Liver (tissue), 8 donors: ENCODE measurements at regions not wholly inside any gene's neighbourhood (a gene's known extent, or its start where the extent isn't known, plus 50 kb on each side); places are given as distances from the start of the nearest gene placed in this dataset.

Source experiments
- DNase-seq: peaks from one replicate; pipeline ENCODE4 v3.0.0-alpha.2; 2017; ENCODE audit warnings: low spot score
- H3K27ac ChIP-seq, 2 donors: one replicate each; pipeline ENCODE4 v1.7.0; 2013; ENCODE audit warnings: inconsistent platforms in 2 of 2, low read length in 2 of 2, control low read depth in 1 of 2, low read depth in 1 of 2, mild to moderate bottlenecking in 1 of 2
- H3K27me3 ChIP-seq, 4 donors: one replicate each; pipeline versions ENCODE4 v1.6.1 to v1.7.0; 2013; ENCODE audit warnings: low read length in 3 of 4, inconsistent platforms in 1 of 4, mild to moderate bottlenecking in 1 of 4, moderate library complexity in 1 of 4; ENCODE audit not compliant: control insufficient read depth in 4 of 4, insufficient read depth in 4 of 4
- H3K36me3 ChIP-seq, 4 donors: one replicate each; pipeline versions ENCODE4 v1.6.1 to v1.7.0; 2013; ENCODE audit warnings: low read length in 3 of 4, mild to moderate bottlenecking in 3 of 4, low read depth in 1 of 4, moderate library complexity in 1 of 4; ENCODE audit not compliant: control insufficient read depth in 4 of 4, insufficient read depth in 3 of 4
- H3K4me1 ChIP-seq, 4 donors: one replicate each; pipeline versions ENCODE4 v1.6.1 to v1.7.0; 2013; ENCODE audit warnings: low read length in 3 of 4, mild to moderate bottlenecking in 3 of 4, moderate library complexity in 1 of 4; ENCODE audit not compliant: control insufficient read depth in 4 of 4, insufficient read depth in 4 of 4
- H3K4me3 ChIP-seq, 3 donors: one replicate each; pipeline versions ENCODE4 v1.6.1 to v1.7.0; 2013; ENCODE audit warnings: low read length in 3 of 3, control low read depth in 1 of 3, low read depth in 1 of 3, mild to moderate bottlenecking in 1 of 3
- H3K9ac ChIP-seq, 2 donors: one replicate each; pipeline ENCODE4 v1.7.0; 2013; ENCODE audit warnings: low read length in 2 of 2, mild to moderate bottlenecking in 2 of 2, moderate library complexity in 2 of 2, control low read depth in 1 of 2, low read depth in 1 of 2
- H3K9me3 ChIP-seq, 4 donors: one replicate each; pipeline versions ENCODE4 v1.6.1 to v1.7.0; 2013; ENCODE audit warnings: low read length in 3 of 4; ENCODE audit not compliant: control insufficient read depth in 4 of 4
- ATF3 ChIP-seq: IDR thresholded peaks from 2 replicates; pipeline ENCODE4 v1.6.1; 2016; ENCODE audit warnings: antibody characterized with exemption
- CTCF ChIP-seq: fragments of 150-350 bp; IDR thresholded peaks from 2 replicates; pipeline ENCODE4 v1.5.1; 2017; ENCODE audit warnings: improper control_type of control experiment, low read depth, low read length; ENCODE audit not compliant: missing input control
- EGR1 ChIP-seq, 2 donors: IDR thresholded peaks; 2 replicates each; pipeline ENCODE4 v1.6.1; 2016 to 2018; ENCODE audit warnings: antibody characterized with exemption in 2 of 2, low read depth in 2 of 2
- FOXA1 ChIP-seq: IDR thresholded peaks from 2 replicates; pipeline ENCODE4 v1.6.1; 2016; ENCODE audit warnings: antibody characterized with exemption
- FOXA2 ChIP-seq: IDR thresholded peaks from 2 replicates; pipeline ENCODE4 v1.6.1; 2016; ENCODE audit warnings: antibody characterized with exemption
- GABPA ChIP-seq, 2 donors: IDR thresholded peaks in 1 of 2; conservative IDR thresholded peaks in 1 of 2; 2 replicates each; pipeline ENCODE4 v1.6.1; 2016; ENCODE audit warnings: antibody characterized with exemption in 2 of 2, mild to moderate bottlenecking in 1 of 2, moderate library complexity in 1 of 2
- HNF4A ChIP-seq, 2 donors: conservative IDR thresholded peaks; 2 replicates each; pipeline ENCODE4 v1.6.1; 2016; ENCODE audit warnings: antibody characterized with exemption in 2 of 2, mild to moderate bottlenecking in 2 of 2
- HNF4G ChIP-seq: IDR thresholded peaks from 2 replicates; pipeline ENCODE4 v1.6.1; 2016; ENCODE audit warnings: antibody characterized with exemption
- JUND ChIP-seq, 2 donors: IDR thresholded peaks; 2 replicates each; pipeline ENCODE4 v1.6.1; 2016; ENCODE audit warnings: antibody characterized with exemption in 2 of 2
- MAX ChIP-seq: IDR thresholded peaks from 2 replicates; pipeline ENCODE4 v1.6.1; 2016; ENCODE audit warnings: antibody characterized with exemption
- NR2F2 ChIP-seq: IDR thresholded peaks from 2 replicates; pipeline ENCODE4 v1.6.1; 2016; ENCODE audit warnings: antibody characterized with exemption
- RAD21 ChIP-seq, 2 donors: IDR thresholded peaks; 2 replicates each; pipeline ENCODE4 v1.6.1; 2016; ENCODE audit warnings: antibody characterized with exemption in 2 of 2, mild to moderate bottlenecking in 2 of 2
- REST ChIP-seq: IDR thresholded peaks from 2 replicates; pipeline ENCODE4 v1.6.1; 2016; ENCODE audit warnings: antibody characterized with exemption, mild to moderate bottlenecking
- RXRA ChIP-seq, 2 donors: IDR thresholded peaks; 2 replicates each; pipeline ENCODE4 v1.6.1; 2017 to 2018; ENCODE audit warnings: antibody characterized with exemption in 2 of 2, mild to moderate bottlenecking in 1 of 2
- SP1 ChIP-seq: IDR thresholded peaks from 2 replicates; pipeline ENCODE4 v1.6.1; 2018; ENCODE audit warnings: antibody characterized with exemption, mild to moderate bottlenecking
- TAF1 ChIP-seq: conservative IDR thresholded peaks from 2 replicates; pipeline ENCODE4 v1.6.1; 2016; ENCODE audit warnings: antibody characterized with exemption, mild to moderate bottlenecking
- YY1 ChIP-seq: IDR thresholded peaks from 2 replicates; pipeline ENCODE4 v1.6.1; 2016; ENCODE audit warnings: antibody characterized with exemption, mild to moderate bottlenecking
- ZBTB33 ChIP-seq: IDR thresholded peaks from 2 replicates; pipeline ENCODE4 v1.6.1; 2016; ENCODE audit warnings: antibody characterized with exemption
- WGBS: extraction: QIAGEN DNeasy Blood & Tissue Kit; methylation state at CpG from one replicate; pipeline ENCODE4 v1.1.7; 2013; 5-methylcytosine and 5-hydroxymethylcytosine counted together
- donor health status: healthy.
- donor health status: healthy.
- donor health status: healthy.
- donor health status: healthy.
- donor health status: healthy.

- Histone ChIP-seq H3K4me3 (no peak overlapping the region), H3K27ac (no peak overlapping the region), H3K27me3 (no peaks in the 10 kb centered on the region), H3K4me1 (no peaks in the 10 kb centered on the region), H3K9me3 (no peaks in the 10 kb centered on the region), H3K9ac (no peak overlapping the region), H3K36me3 (no peaks in the 10 kb centered on the region)
- DNase-seq: no peak
- 65% methylated on average over 5 of the region's 5 CpGs for WGBS
- TF ChIP-seq SP1 (no peak), HNF4G (no peak), REST (no peak), EGR1 (IDR thresholded peaks at IDR 0.05; ENCODE audit: low read depth in 2 of 2) (no peak), RAD21 (IDR thresholded peaks at IDR 0.05) (no peak), MAX (no peak), FOXA1 (no peak), TAF1 (no peak), FOXA2 (no peak)
These were observed 207.9 kb downstream of the CMPK2 start for GRCh38 chr2:6657855-6658254.

- H3K9ac ChIP-seq: no peak overlapping the region
- H3K9me3 ChIP-seq: no peaks in the 10 kb centered on the region
- no peaks in the 10 kb centered on the region for H3K36me3 ChIP-seq
- TF ChIP-seq ATF3 (no peak), GABPA (IDR thresholded peaks at IDR 0.05 in 1 of 2, conservative IDR thresholded peaks at IDR 0.05 in 1 of 2) (no peak), CTCF (no peak), HNF4G (no peak), YY1 (no peak), HNF4A (conservative IDR thresholded peaks at IDR 0.05) (no peak), NR2F2 (no peak), ZBTB33 (no peak), MAX (no peak), SP1 (no peak), EGR1 (IDR thresholded peaks at IDR 0.05; ENCODE audit: low read depth in 2 of 2) (no peak), RAD21 (IDR thresholded peaks at IDR 0.05) (no peak), FOXA2 (no peak), TAF1 (no peak), JUND (IDR thresholded peaks at IDR 0.05) (no peak), FOXA1 (no peak), RXRA (IDR thresholded peaks at IDR 0.05) (no peak)
- DNase-seq: no peak
- no peaks in the 10 kb centered on the region for H3K27me3 ChIP-seq
- no peak overlapping the region for H3K4me3 ChIP-seq
- no peak overlapping the region for H3K27ac ChIP-seq
- H3K4me1 ChIP-seq: no peaks in the 10 kb centered on the region
- WGBS: 59% methylated on average over 7 of the region's 7 CpGs
These were observed 201.2 kb downstream of the CMPK2 start for GRCh38 chr2:6664332-6665061.
